NAMALWA (cell line): ENCODE measurements at regions not wholly inside any gene's neighbourhood (a gene's known extent, or its start where the extent isn't known, plus 50 kb on each side); places are given as distances from the start of the nearest gene placed in this dataset.
A peak's percentile ranks its signal among the peaks of the same experiment; 100 is the strongest.
"Not testable (repeated sequence)": the region's sequence is repeated elsewhere in the genome, so short reads cannot be mapped to it uniquely, and the experiment has no call there.

ENCODE experiments used
- DNase-seq: peaks from one replicate; pipeline ENCODE4 v3.0.0-alpha.2; 2015; ENCODE audit warnings: low spot score

DNA sequence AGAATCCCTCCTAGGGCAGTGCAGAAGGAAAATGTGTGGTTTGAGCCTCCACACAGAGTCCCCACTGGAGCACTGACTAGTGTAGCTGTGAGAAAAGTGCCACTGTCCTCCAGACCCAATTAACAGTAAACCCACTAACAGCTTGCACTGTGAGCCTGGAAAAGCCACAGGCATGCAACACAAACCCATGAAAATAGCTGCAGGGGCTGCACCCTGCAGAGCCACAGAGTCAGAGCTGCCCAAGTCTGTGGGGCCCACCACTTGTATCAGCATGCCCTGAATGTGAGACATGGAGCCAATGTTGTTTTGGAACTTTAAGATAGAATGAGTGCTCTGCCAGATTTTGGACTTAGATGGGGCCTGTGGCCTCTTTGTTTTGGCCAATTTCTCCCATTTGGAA, 119.8 kb upstream of the CDH9 start:
- DNase-seq = no peak

DNA sequence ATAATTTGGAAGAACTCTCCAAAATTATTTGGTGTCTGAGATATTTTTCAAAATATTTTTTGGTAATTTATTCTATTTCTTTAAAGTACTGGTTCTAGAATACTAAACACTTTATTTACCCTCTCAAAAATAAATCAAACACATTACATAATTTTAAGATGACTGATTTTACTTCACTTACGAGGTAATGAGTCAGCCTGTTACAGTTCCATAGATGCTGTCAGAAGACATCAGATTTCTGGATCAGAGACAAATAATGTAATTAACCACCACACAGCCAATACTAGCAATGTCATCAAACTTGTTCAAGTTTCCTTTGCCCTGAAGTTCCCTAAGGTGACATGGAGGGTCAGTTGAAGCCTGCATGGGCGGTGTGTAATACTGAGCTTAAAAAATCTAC, 106.1 kb upstream of the CDH9 start:
- no peak for DNase-seq

DNA sequence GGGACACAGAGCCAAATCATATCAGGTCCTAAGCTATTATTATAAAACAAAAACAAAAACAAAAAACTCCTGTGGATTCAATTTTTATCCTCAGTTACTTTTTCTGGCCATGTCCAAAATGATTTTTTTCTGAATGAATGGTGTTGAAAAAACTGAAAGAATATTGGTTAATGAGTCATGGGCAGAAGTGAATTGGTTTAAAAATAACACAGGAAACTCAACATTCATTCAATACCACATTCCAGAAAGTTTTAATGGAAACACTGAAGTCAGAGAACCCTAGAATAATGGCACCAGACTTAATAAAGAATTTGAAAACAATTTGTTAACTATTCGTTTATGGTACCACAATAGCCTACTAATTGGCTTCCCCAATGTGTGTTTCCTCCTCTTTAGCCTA, 102.4 kb upstream of the CDH9 start:
- DNase-seq = no peak

DNA sequence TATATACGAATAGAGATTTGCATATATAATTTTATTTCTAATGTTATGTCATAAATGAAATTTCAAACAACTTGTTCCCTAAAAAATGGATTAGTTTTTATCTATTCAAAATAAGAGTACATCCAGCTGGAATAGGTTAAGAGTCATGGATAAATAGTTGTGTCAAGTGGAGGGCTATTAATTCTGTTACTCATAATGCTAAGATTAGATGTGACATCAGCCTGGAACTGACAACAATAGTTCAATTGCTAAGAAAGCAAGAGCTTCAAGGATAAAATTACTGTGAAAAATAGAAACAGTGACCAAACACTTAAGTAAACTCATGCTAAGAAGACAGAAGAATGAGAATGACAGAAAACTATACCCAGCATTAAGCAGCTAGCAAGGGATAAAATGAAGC, 92.2 kb upstream of the CDH9 start:
- no peak for DNase-seq

DNA sequence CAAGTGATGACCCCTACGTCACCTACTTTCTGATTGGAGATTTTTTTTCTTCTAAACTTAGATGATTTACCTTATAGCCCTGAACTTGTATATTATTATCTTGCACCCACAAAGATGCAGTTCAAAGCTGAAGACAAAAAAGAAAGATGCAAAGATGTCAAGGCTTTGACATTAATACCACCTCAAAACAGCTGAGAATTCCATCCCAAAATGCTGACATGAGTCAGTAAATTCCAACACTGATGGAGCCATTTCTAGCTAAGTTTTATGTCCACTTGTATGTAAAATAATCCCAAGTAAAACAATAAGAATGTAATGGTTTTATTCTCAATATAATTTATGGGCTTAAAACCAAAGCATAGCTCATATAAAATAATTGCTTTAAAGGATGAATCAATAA, 91.5 kb upstream of the CDH9 start:
- no peak for DNase-seq

DNA sequence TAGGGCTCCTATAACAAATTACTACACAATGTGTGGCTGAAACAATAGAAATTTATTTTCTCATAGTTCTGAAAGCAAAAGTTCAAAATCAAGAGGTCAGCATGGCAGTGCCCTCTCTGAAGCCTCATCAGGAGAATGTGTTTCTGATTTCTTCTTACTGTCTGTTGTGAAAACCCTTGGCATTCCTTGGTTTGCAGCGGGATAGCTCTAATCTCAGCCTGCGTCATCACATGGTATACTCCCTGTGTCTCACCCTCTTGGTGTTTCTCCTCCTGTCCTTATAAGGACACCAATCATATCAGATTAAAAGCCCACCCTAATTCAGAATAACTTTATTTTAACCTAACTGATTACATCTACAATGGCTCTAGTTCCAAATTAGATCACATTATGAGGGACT, 87.5 kb upstream of the CDH9 start:
- DNase-seq = no peak

DNA sequence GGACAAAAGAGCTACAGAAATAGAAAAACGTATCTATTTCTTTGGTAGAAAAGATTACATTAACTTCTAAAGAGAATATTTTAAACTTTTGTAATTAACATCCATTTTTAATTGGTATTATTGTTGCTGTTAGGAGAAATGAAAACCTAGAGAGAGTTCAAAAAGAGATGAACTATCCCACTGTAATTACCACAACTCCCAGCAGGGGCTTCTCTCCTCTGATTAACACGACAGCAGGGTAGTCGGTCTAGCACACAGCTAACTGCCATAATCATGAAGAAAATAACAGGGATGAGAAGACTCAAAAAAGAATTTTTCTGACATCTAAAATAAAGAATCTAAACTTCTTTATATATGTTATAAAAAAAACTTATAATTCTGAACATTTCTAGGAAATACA, 86.2 kb upstream of the CDH9 start:
- peak; percentile 32 for DNase-seq

DNA sequence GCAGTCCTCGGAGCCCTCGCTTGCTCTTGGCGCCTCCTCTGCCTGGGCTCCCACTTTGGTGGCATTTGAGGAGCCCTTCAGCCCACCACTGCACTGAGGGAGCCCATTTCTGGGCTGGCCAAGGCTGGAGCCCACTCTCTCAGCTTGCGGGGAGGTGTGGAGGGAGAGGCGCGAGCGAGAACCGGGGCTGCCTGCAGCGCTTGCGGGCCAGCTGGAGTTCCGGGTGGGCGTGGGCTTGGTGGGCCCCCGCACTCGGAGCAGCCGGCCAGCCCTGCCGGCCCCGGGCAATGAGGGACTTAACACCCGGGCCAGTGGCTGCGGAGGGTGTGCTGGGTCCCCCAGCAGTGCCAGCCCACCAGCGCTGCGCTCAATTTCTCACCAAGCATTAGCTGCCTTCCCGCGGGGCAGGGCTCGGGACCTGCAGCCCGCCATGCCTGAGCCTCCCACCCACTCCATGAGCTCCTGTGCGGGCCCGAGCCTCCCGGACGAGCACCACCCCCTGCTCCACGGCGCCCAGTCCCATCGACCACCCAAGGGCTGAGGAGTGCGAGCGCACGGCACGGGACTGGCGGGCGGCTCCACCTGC, 81.4 kb upstream of the CDH9 start:
- not testable (repeated sequence) for DNase-seq

DNA sequence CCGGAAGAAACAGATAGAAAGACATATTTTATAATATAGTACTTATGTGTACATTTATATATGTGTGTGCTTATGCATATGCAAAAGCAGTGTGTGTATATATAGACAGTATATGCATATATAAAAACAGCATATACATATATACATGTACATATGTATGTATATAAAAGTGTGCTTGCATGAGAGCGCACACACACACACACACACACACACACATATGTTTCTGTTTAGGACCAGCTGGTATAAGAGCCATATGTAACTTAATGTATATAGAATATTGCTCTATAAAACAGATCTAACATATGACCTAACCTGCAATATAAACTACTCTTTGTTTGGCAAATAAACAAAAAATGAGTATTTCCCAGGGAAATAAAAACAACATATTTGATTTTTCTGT, 65.1 kb upstream of the CDH9 start:
- no peak for DNase-seq

DNA sequence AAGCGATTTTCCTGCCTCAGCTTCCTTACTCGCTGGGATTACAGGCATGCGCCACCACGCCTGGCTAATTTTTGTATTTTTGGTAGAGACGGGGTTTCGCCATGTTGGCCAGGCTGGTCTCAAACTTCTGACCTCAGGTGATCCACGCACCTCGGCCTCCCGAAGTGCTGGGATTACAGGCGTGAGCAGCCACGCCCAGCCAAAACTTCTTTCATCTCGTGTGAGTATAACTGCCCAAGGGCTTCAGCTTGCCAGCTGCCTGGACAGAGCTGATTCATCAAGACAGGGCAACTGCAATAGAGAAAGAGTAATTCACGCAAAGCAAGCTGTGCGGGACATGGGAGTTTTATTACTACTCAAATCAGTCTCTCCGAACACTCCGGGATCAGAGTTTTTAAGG, 57.4 kb upstream of the CDH9 start:
- not testable (repeated sequence) for DNase-seq

DNA sequence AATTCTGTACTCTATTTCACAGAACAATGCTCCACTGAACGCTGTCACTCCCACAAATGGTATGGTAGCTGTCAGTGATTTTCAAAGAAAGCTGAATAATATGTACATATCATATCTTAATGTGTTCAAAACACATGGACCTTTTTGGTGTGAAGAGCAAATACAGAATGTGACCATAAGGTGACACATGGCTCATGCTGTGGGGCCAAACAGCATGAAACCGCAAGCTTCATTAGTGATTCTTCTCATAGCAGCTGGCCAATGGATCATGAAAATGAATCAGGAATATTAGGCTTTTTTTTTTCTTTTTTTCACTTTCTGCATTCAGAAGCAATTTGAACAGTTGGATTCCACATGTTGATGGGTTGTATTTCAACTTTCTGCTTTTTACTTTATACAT, 54.9 kb upstream of the CDH9 start:
- no peak for DNase-seq

DNA sequence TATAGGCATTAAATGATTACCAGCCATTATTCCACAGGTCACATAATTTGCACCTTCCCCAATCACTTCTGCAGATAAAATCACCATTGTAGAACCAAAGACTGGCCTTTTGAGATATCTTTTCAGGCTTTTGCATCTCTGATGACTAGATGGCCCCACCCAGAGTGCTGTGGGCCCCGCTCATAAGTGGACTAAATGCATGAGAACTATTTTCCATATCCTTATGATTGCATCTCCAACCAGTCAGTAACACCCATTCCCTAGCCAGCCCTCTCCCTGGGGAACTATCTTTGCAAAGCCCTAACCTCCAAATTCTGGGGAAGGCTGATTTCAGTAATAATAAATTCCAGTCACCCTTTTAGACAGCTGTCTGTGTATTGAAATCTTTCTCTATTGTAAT, 53.5 kb upstream of the CDH9 start:
- DNase-seq = no peak

DNA sequence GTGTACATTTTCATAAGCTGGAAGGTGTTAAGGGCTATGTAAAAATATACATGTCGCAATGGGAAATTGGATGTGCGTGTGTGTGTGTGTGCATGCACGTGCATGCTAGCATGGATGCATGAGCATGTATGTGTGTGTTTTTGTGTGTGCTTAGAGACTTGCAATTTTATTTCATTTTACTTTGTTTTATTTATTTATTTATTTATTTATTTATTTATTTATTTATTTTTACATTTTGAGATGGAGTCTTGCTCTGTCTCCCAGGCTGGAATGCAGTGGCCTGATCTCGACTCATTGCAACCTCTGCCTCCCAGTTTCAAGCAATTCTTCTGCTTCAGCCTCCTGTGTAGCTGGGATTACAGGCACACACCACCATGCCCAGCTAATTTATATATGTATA, 50.4 kb upstream of the CDH9 start:
- not testable (repeated sequence) for DNase-seq
